HEK293T (cell line): ENCODE measurements at regions not wholly inside any gene's neighbourhood (a gene's known extent, or its start where the extent isn't known, plus 50 kb on each side); places are given as distances from the start of the nearest gene placed in this dataset.

Experiments used
- CTCF ChIA-PET: fragments of 350-600 bp; formaldehyde crosslinking; extraction: SDS; loops from one replicate; lab custom pipeline; 2021; ENCODE audit warnings: antibody characterized with exemption, inconsistent platforms; lab: Yijun Ruan, JAX
- POLR2A ChIA-PET: fragments of 350-600 bp; formaldehyde crosslinking; extraction: SDS; loops from one replicate; lab custom pipeline; 2020; ENCODE audit warnings: antibody characterized with exemption, inconsistent platforms; lab: Yijun Ruan, JAX
- DNase-seq: peaks from one replicate; pipeline ENCODE4 v3.0.0; 2012; ENCODE audit warnings: mixed read lengths; ENCODE audit errors: extremely low spot score
- ARNT ChIP-seq: fragments of 450-650 bp; IDR thresholded peaks from 2 replicates; pipeline ENCODE4 v1.6.1; 2017; ENCODE audit warnings: mild to moderate bottlenecking
- BHLHE40 ChIP-seq: fragments of 450-650 bp; IDR thresholded peaks from 2 replicates; pipeline ENCODE4 v1.6.1; 2016; ENCODE audit warnings: mild to moderate bottlenecking, moderate library complexity, borderline replicate concordance
- CTBP1 ChIP-seq: fragments of 450-650 bp; IDR thresholded peaks from 2 replicates; pipeline ENCODE4 v1.6.1; 2016; ENCODE audit warnings: borderline replicate concordance
- ELF4 ChIP-seq: fragments of 450-650 bp; IDR thresholded peaks from 2 replicates; pipeline ENCODE4 v1.6.1; 2017; ENCODE audit warnings: antibody characterized with exemption
- FOXA1 ChIP-seq: fragments of 450-650 bp; IDR thresholded peaks from 2 replicates; pipeline ENCODE4 v1.6.1; 2016; ENCODE audit warnings: mild to moderate bottlenecking
- FOXK2 ChIP-seq: fragments of 450-650 bp; IDR thresholded peaks from 2 replicates; pipeline ENCODE4 v1.6.1; 2016; ENCODE audit warnings: mild to moderate bottlenecking
- FOXM1 ChIP-seq: fragments of 450-650 bp; IDR thresholded peaks from 2 replicates; pipeline ENCODE4 v1.6.1; 2017; ENCODE audit warnings: mild to moderate bottlenecking, borderline replicate concordance
- HDGF ChIP-seq: fragments of 450-650 bp; IDR thresholded peaks from 2 replicates; pipeline ENCODE4 v1.6.1; 2017; ENCODE audit warnings: antibody characterized with exemption, borderline replicate concordance
- L3MBTL2 ChIP-seq: fragments of 450-650 bp; conservative IDR thresholded peaks from 2 replicates; pipeline ENCODE4 v1.6.1; 2016; ENCODE audit warnings: mild to moderate bottlenecking
- LEF1 ChIP-seq: fragments of 450-650 bp; IDR thresholded peaks from 2 replicates; pipeline ENCODE4 v1.6.1; 2017; ENCODE audit warnings: mild to moderate bottlenecking, borderline replicate concordance
- NFRKB ChIP-seq: fragments of 450-650 bp; IDR thresholded peaks from 2 replicates; pipeline ENCODE4 v1.6.1; 2016; ENCODE audit warnings: mild to moderate bottlenecking, moderate library complexity
- SP1 ChIP-seq: fragments of 450-650 bp; IDR thresholded peaks from 2 replicates; pipeline ENCODE4 v1.6.1; 2017
- SUZ12 ChIP-seq: fragments of 450-650 bp; IDR thresholded peaks from 2 replicates; pipeline ENCODE4 v1.6.1; 2016; ENCODE audit warnings: mild to moderate bottlenecking
- TARDBP ChIP-seq: fragments of 450-650 bp; IDR thresholded peaks from 2 replicates; pipeline ENCODE4 v1.6.1; 2016
- ZNF384 ChIP-seq: fragments of 450-650 bp; IDR thresholded peaks from 2 replicates; pipeline ENCODE4 v1.6.1; 2016
- TF ChIP-seq, protein P1 (sequence below): fragments of 450-650 bp; IDR thresholded peaks from 2 replicates; pipeline ENCODE4 v1.6.1; 2016

DNA sequence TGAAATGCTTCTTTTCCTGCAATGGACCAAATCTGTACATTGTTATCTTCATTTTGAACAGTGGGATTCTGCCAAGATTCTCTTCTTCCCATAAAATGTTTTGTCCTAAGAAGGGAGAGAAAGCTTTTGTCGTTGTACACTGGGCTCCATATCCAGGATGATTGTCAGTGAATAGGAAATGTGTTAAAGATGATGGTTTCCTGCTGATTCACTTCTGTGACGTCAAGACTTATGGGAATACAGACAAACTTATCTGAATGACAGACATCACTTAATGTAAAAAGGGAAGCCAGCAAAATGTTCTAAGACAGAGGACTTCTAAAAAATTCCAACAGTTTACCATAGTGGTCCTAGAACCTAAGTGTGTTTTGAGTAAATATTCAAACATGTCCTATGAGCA, 53.7 kb upstream of the HPF1 start:
- TF ChIP-seq ELF4 (no peak), BHLHE40 (no peak), FOXA1 (no peak), ARNT (no peak), FOXK2 (no peak), NFRKB (no peak), LEF1 (no peak), FOXM1 (no peak), L3MBTL2 (no peak), CTBP1 (no peak), HDGF (no peak), TARDBP (no peak), SP1 (no peak), SUZ12 (no peak), ZNF384 (no peak)
- TF ChIP-seq, protein P1, sequence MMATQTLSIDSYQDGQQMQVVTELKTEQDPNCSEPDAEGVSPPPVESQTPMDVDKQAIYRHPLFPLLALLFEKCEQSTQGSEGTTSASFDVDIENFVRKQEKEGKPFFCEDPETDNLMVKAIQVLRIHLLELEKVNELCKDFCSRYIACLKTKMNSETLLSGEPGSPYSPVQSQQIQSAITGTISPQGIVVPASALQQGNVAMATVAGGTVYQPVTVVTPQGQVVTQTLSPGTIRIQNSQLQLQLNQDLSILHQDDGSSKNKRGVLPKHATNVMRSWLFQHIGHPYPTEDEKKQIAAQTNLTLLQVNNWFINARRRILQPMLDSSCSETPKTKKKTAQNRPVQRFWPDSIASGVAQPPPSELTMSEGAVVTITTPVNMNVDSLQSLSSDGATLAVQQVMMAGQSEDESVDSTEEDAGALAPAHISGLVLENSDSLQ: no peak
- no peak for DNase-seq
- ChIA-PET CTCF (interaction anchor here (0.6 to 2.9 kb wide), 5 partner anchors 14 to 396 kb away, joined by 3 to 54 read pairs (median 10); partner anchors contain the start of gene MFAP3L), POLR2A (interaction anchor here (0.7 to 2.0 kb wide), 2 partner anchors 199 to 215 kb away, joined by 3 to 11 read pairs; partner anchors contain the start of gene MFAP3L)

DNA sequence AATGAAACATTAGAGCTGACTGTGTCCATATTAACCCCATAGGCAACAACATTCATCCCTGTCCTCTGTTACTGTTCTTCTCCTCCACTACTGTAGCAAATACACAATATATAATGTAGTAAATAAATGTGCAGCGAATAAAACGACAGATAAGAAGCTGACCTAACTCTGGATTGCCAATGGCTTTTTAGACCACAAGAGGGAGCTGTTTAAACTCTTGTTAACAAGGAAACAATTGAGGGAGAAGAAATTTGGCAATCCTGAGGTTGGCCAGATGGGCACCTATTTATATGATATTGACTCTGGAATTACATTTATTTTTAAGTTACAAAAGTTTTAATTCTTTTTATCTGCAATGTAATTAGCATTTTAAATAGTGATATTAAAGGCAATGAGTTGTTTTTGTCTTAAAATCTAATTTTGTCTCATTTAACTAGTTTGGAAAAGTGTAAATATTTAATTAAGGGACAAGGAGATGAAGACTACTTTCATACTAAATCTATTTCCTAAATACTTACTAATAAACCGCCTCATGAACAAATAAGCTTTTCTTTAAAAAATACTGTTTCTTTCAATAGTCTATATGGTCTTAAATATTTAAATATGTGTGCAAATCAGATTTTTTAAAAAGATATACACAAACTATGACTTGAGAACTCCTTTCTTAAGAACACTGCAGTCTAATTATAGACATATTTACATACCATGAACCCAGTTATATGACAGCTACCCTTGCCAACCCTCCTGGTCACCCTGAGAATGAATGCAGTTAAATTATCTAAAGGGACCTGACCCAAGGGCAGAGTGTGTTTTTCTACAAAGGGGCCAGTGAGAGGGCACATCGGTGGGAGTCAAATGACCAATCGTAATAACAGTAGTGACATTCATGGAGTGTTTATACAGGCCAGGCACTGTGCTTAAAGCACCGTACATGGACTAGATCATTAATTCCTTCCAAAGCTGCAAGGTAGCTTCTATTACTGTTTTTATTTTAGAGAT, 52.9 kb upstream of the HPF1 start:
- DNase-seq: peak; percentile 68
- ChIA-PET CTCF (interaction anchor here (0.6 to 2.9 kb wide), 23 partner anchors 11 to 740 kb away, joined by 3 to 54 read pairs (median 3); partner anchors contain the start of genes AADAT and MFAP3L), POLR2A (interaction anchor here (0.7 to 2.0 kb wide), 4 partner anchors 191 to 281 kb away, joined by 3 to 11 read pairs (median 4); partner anchors contain the start of genes CLCN3 and MFAP3L)
- TF ChIP-seq L3MBTL2 (no peak), NFRKB (no peak), FOXA1 (no peak)

DNA sequence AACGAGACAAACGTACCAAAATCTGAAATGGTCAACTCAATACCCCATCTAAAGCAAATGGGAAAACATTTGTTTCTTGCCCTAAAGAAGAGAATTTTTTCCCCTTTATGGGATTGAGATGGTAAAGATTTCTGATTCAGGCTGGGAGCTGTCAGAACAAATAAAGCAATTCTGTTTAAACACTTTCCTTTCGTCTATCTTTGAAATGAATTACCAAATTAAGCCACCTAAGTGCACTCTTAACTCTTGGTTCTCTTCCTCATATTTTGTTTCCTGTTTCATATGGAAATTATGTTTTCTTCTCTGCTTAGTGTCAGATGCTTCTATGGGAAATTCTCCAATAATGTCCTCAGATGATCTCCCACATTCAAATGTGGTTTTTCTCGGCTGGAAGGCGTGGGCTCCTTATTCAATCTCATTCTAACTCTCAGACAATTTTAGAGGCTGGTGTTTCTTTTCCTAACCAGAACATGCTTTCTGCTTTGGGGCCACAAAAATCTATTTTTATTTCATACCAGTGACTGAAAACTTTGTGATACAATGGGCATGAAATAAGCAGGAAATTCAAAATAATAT, 50.3 kb upstream of the HPF1 start:
- no peak for TF ChIP-seq ELF4
- TF ChIP-seq SUZ12: no peak
- TF ChIP-seq ARNT: no peak
- TF ChIP-seq TARDBP: no peak
- no peak for TF ChIP-seq FOXK2
- no peak for TF ChIP-seq NFRKB
- TF ChIP-seq ZNF384: no peak
- TF ChIP-seq BHLHE40: no peak
- TF ChIP-seq, protein P1: no peak
- no peak for DNase-seq
- CTCF ChIA-PET: interaction anchor here (0.9 kb wide), 1 partner anchor 219 kb away, joined by 3 read pairs; no protein-coding TSS in a partner anchor
- POLR2A ChIA-PET: no interaction called here
